HG02642 (cell line): ENCODE measurements at regions not wholly inside any gene's neighbourhood (a gene's known extent, or its start where the extent isn't known, plus 50 kb on each side); places are given as distances from the start of the nearest gene placed in this dataset.
"Not testable (repeated sequence)": the region's sequence is repeated elsewhere in the genome, so short reads cannot be mapped to it uniquely, and the experiment has no call there.

Experiments used
- ATAC-seq: cut with Tn5 transposase; IDR thresholded peaks from one replicate; pipeline ENCODE4 v1.9.1; 2021; ENCODE audit warnings: mild to moderate bottlenecking; ENCODE audit not compliant: unreplicated experiment, poor library complexity

DNA sequence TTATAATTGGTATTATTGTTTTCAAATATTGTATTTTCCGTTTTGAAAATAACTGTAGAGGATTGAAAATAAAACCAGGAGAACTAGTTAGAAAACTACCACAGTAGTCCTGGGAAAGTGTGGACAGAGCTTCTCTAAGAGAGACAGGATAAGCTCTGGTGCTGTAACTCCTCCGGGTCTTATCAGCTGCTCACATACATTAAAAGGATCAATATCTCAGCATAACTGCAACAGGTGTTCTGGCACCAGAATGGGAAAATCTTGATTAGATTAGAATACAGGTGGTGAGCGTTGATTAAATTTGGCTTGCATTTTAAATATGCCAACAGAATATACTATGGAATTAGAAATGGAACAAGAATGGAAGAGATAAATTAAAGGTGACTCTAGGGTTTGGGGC is 1138.9 kb upstream of the ADGRB3 start:
- ATAC-seq, result no peak

DNA sequence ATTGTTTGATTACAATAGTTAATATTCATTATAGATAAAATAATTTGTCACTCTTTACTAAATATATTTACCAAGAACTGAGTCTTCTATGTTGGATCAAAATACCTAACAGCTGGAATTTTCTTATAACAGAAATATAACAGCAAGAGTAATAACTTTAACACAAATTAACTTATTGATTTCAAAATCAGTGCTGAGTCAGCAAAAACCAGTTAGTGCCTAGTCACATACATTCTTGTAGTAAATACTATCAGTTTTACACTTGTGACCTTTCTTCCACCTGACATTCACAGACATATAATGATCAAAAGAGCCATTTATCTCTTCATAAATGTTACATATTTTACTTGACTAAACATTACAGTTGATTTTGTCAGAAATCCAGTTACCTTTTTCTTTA is 1141.4 kb upstream of the ADGRB3 start:
- ATAC-seq, result no peak

DNA sequence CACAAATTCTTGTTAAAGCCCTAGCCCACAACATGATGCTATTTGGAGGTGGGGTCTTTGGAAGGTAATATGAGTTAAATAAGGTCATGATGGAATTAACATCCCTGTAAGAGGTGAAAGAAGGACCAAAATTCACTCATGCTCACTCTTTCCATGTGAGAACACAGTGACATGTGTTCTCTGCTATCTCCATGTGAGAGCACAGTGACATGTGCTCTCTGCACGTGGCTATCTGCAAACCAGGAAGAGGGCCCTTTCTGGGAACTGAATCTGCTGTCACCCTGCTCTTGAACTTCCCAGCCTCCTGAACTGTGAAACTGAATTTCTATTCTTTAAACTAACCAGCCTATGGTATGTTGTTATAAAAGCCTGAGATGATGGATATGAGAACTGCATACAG is 1159.4 kb upstream of the ADGRB3 start:
- no peak for ATAC-seq

DNA sequence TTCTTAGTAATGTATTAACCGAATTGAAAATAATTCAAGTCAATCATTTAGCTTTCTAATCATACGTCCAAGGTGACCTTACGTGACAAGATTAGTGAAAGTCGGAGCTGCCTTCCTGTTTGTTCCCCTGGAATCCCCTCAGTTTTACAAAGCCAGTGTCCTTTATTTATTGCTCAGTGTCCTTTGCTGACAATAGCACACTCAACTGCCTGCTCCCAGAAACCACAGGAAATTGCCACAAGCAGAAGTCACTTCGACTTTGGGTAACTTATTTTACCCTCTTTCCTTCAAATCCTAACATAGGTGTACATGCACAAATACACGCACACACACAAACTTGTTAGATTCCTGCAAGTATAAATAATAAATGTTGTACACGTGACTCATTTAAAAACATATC is 1167.7 kb upstream of the ADGRB3 start:
- no peak for ATAC-seq

GRCh38 chr6:67462725-67463124 is 1172.4 kb upstream of the ADGRB3 start:
- ATAC-seq, result not testable (repeated sequence)

DNA sequence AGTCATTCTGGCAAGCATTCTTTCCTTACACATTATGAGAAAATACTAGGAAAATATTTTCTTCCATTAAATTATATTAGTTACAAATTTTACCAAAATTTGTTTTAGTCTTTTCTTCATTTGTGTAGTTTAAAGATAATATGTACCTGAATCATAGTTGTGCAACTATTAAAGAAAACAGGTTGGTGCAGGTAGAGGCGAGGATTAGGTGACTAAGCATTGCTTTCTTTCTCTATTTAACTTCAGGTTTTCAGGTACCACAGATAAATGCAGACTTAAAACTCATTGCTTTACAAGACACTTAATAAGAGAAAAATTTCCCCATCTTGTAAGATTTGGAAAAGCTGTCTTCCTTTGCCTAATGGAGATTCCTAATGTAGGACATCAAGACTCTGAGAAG is 1175.5 kb upstream of the ADGRB3 start:
- no peak for ATAC-seq

DNA sequence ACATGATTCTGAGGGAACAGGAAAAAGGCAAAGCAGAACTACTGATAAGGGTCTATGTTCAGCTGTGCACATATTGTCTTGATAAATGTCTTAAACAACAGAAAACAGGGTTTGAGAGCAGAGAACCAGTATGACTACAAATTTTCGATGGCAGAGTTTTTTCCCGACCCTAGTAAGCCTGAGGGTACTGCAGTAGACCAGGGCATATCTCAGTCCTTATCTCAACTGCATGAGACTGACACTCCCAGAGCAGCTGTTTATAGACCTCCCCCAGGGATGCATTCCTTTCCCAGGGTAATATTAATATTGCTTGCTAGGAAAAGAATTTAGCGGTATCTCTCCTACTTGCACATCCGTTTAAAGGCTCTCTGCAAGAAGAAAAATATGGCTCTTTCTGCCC is 1176.8 kb upstream of the ADGRB3 start:
- ATAC-seq, result no peak

- ATAC-seq, result no peak
Observed at GRCh38 chr6:67451874-67452273, 1183.2 kb upstream of the ADGRB3 start.

- ATAC-seq, result peak; percentile 85
Observed at GRCh38 chr6:67450641-67451040, 1184.4 kb upstream of the ADGRB3 start.

- no peak for ATAC-seq
Observed at GRCh38 chr6:67449602-67450001, 1185.5 kb upstream of the ADGRB3 start.

DNA sequence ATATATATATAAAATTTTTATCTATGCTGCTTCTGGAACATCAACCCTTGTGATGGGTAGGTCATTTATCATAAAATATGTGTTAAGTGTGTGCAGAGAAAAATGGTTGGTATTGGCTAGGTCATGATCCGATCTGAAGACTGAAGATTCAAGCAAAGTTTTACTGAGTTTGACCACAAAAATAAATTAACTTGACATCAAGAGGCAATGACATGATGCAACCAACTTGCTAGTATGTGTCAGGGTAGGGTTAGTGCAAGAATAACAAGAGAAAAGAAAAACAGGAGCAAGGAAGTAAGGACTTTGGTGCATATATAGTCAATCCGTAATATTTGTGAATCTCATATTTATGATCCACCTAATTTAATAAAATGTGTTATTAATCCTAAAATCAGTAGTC is 1202.0 kb upstream of the ADGRB3 start:
- ATAC-seq, result no peak

- ATAC-seq, result no peak
Observed at GRCh38 chr6:67431076-67431475, 1204.0 kb upstream of the ADGRB3 start.

GRCh38 chr6:67426686-67427085 is 1208.4 kb upstream of the ADGRB3 start:
- ATAC-seq, result not testable (repeated sequence)

DNA sequence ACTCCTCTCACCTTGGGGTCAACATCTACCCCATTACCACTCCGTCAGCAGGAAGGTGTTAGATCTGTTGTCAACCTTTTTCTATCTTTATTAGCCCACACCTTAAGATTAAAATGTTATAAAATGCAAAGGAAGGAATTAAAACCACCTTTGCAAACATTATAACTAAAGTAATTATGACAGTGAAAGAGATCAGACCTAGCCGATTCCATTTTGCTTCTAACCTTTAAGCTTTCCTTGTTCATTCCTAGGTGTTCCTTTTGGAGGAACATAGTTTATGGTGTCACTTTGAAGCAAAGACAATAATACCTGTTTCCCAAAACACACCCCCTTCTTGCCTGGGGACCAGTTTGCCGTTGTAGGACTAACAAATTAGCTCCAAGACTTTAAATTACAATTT is 1223.0 kb upstream of the ADGRB3 start:
- no peak for ATAC-seq

GRCh38 chr6:67411036-67411435 is 1224.0 kb upstream of the ADGRB3 start:
- ATAC-seq, result no peak

DNA sequence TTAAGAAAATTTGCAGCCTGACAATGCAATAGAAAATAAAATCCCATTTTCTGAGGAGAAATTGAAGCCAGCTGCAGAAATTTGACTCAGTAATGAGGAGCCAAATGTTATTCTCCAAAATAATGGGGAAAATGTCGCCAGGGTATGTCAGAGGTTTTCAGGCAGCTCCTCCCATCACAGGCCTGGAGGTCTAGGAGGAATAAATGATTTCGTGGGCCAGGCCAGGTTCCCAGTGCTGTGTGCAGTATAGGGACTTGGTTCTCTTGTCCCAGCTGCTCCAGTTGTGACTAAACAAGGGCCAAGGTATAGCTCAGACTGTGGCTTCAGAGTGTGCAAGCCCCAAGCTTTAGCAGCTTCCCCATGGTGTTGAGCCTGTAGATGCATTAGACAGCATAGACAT is 1240.8 kb upstream of the ADGRB3 start:
- ATAC-seq, result no peak

DNA sequence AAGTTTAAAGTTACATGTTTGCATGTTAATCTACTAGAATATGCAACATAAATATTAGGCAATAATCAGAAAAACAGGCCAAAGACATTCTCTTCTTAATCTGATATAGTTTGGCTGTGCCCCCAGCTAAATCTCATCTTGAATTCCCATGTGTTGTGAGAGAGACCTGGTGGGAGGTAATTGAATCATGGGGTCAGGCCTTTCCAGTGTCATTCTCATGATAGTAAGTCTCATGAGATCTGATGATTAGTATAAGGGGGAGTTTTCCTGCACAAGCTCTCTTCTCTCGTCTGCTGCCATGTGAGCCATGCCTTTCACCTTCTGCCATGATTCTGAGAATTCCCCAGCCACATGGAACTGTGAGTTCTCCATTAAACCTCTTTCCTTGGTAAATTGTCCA is 1241.7 kb upstream of the ADGRB3 start:
- no peak for ATAC-seq

- no peak for ATAC-seq
Observed at GRCh38 chr6:67391955-67392354, 1243.1 kb upstream of the ADGRB3 start.

GRCh38 chr6:67369679-67370078 is 1265.4 kb upstream of the ADGRB3 start:
- no peak for ATAC-seq

GRCh38 chr6:67362976-67363375 is 1272.1 kb upstream of the ADGRB3 start:
- no peak for ATAC-seq

DNA sequence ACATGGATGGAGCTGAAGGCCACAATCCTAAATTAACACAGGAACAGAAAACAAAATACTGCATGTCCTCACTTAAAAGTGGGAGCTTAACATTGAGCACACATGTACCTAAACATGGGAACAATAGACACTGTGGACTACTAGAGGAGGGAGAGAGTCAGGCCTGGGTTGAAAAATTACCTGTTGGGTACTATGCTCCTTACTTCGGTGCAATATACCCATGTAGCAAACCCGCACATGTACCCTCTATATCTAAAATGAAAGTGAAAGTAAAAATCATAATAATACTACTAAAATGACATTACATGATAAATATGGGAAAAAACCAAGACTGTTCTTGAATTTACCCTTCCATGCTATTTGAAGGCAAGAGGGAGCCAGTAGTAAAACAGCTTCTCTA is 1273.8 kb upstream of the ADGRB3 start:
- ATAC-seq, result no peak

DNA sequence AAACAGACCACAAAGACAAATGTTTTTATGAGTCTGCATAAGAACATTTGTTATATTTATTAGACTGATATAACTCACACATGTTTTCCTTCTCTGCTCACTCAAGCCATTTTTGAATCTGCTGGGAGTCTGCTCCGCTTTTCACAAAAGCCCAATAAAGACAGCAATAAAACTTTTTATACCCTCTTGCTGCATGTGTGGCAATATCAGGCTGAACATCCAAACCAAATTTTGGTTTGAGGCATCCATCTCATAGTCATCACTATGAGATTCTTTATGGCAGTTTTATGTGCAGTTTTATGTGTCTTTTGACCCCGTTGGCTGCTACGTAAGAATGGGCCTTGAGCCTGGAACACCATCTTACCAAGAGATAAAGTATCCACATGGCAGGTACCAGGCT is 1276.8 kb upstream of the ADGRB3 start:
- no peak for ATAC-seq

DNA sequence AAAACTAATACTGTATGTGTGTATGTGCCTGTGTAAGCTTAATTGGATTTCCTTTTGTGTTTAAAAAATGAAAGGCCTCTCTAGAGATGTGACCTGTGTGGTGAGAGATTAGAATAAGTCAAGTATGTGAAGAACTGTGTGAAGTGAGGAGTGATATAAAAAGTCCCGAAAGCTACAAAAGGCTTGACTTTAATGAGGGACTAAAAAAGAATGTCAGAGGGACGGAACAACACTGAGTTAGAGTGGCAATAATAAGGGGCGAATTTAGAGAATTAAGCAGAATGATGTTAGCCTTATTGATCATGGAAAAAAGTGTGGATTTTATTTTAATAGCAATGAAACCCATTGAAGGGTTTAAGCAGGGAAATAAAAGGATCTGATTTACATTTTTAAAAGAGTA is 1281.2 kb upstream of the ADGRB3 start:
- no peak for ATAC-seq
